IMR-90 (cell line): ENCODE measurements at regions not wholly inside any gene's neighbourhood (a gene's known extent, or its start where the extent isn't known, plus 50 kb on each side); places are given as distances from the start of the nearest gene placed in this dataset.

Experiments
- ATAC-seq: fragments of 200-7000 bp; cut with Tn5 transposase; 2 replicates; pipeline ENCODE4 v1.9.1; 2020; ENCODE audit warnings: low read depth, mild to moderate bottlenecking, moderate library complexity
- BruUV-seq: library from RNA; stranded (reverse); fragments of 400-500 nt; replicated peaks from 2 replicates; lab custom pipeline; 2021; lab: Mats Ljungman, UMichigan
- CTCF ChIA-PET: fragments of 300-600 bp; formaldehyde crosslinking; extraction: SDS; loops from one replicate; lab custom pipeline; 2021; ENCODE audit warnings: antibody characterized with exemption; lab: Yijun Ruan, JAX
- POLR2A ChIA-PET: fragments of 300-600 bp; sonication (Branson Sonifier 250); formaldehyde crosslinking; loops from one replicate; lab custom pipeline; 2022; ENCODE audit warnings: antibody characterized with exemption; ENCODE audit not compliant: unreplicated experiment; lab: Charles Lee
- DNase-seq: peaks from one replicate; pipeline ENCODE4 v3.0.0; 2013
- H2AFZ ChIP-seq: replicated peaks from 2 replicates; pipeline ENCODE3; 2013; ENCODE audit warnings: low read length, mild to moderate bottlenecking; ENCODE audit not compliant: poor library complexity
- H2AK5ac ChIP-seq: 2 replicates; pipeline ENCODE4 v1.6.1; 2013; ENCODE audit warnings: low read depth, low read length, inconsistent platforms
- H2AK9ac ChIP-seq: replicated peaks from 2 replicates; pipeline ENCODE3; 2013; ENCODE audit warnings: mild to moderate bottlenecking, low read depth, low read length, moderate library complexity; ENCODE audit not compliant: poor library complexity
- H2BK120ac ChIP-seq: 2 replicates; pipeline ENCODE4 v1.6.1; 2013; ENCODE audit warnings: low read depth, low read length, inconsistent platforms
- H2BK15ac ChIP-seq: 3 replicates; pipeline ENCODE4 v1.6.1; 2013; ENCODE audit warnings: low read depth, low read length, inconsistent platforms
- H2BK20ac ChIP-seq: 2 replicates; pipeline ENCODE4 v1.6.1; 2013; ENCODE audit warnings: low read depth, mild to moderate bottlenecking, inconsistent platforms, low read length, moderate library complexity
- H2BK5ac ChIP-seq: 2 replicates; pipeline ENCODE4 v1.6.1; 2013; ENCODE audit warnings: mild to moderate bottlenecking, low read depth, low read length, inconsistent platforms; ENCODE audit not compliant: poor library complexity, severe bottlenecking
- H3K14ac ChIP-seq: replicated peaks from 2 replicates; pipeline ENCODE4 v1.6.1; 2013; ENCODE audit warnings: low read depth, low read length, inconsistent platforms
- H3K18ac ChIP-seq: 2 replicates; pipeline ENCODE4 v1.6.1; 2013; ENCODE audit warnings: low read depth, low read length, control low read depth
- H3K23ac ChIP-seq: 2 replicates; pipeline ENCODE4 v1.6.1; 2013; ENCODE audit warnings: low read depth, low read length, inconsistent platforms
- H3K27ac ChIP-seq: 2 replicates; pipeline ENCODE4 v1.5.1; 2013; ENCODE audit warnings: mild to moderate bottlenecking, control low read depth, low read length; ENCODE audit not compliant: insufficient read depth
- H3K27me3 ChIP-seq: 2 replicates; pipeline ENCODE4 v1.6.1; 2013; ENCODE audit warnings: low read length; ENCODE audit not compliant: control insufficient read depth, insufficient read depth
- H3K36me3 ChIP-seq: 2 replicates; pipeline ENCODE4 v1.6.1; 2013; ENCODE audit warnings: low read length, mixed read lengths; ENCODE audit not compliant: control insufficient read depth, insufficient read depth
- H3K4ac ChIP-seq: 2 replicates; pipeline ENCODE4 v1.6.1; 2013; ENCODE audit warnings: low read depth, low read length, inconsistent platforms
- H3K4me1 ChIP-seq: 2 replicates; pipeline ENCODE4 v1.6.1; 2013; ENCODE audit warnings: low read length, mixed read lengths; ENCODE audit not compliant: control insufficient read depth, insufficient read depth
- H3K4me2 ChIP-seq: 2 replicates; pipeline ENCODE4 v1.6.1; 2013; ENCODE audit warnings: low read depth, mild to moderate bottlenecking, control low read depth, low read length, moderate library complexity
- H3K4me3 ChIP-seq: 2 replicates; pipeline ENCODE4 v1.5.1; 2013; ENCODE audit warnings: low read depth, mild to moderate bottlenecking, control low read depth, low read length, moderate library complexity; ENCODE audit not compliant: insufficient read depth
- H3K56ac ChIP-seq: 2 replicates; pipeline ENCODE4 v1.6.1; 2013; ENCODE audit warnings: low read length, inconsistent platforms; ENCODE audit not compliant: insufficient read depth; ENCODE audit errors: extremely low read depth
- H3K79me1 ChIP-seq, 2 experiments: 2 replicates each; pipeline ENCODE4 v1.6.1; 2013; ENCODE audit warnings: low read length in 2 of 2, inconsistent platforms in 1 of 2, low read depth in 1 of 2
- H3K9ac ChIP-seq: 2 replicates; pipeline ENCODE4 v1.6.1; 2013; ENCODE audit warnings: low read depth, low read length, control low read depth
- H3K9me1 ChIP-seq: 2 replicates; pipeline ENCODE4 v1.6.1; 2013; ENCODE audit warnings: low read length, inconsistent platforms; ENCODE audit not compliant: insufficient read depth
- H3K9me3 ChIP-seq: 2 replicates; pipeline ENCODE4 v1.6.1; 2013; ENCODE audit warnings: low read length; ENCODE audit not compliant: control insufficient read depth, insufficient read depth
- H4K20me1 ChIP-seq: 2 replicates; pipeline ENCODE4 v1.6.1; 2013; ENCODE audit warnings: low read length, inconsistent platforms; ENCODE audit not compliant: insufficient read depth
- H4K5ac ChIP-seq: 2 replicates; pipeline ENCODE4 v1.6.1; 2013; ENCODE audit warnings: mild to moderate bottlenecking, low read depth, low read length, control low read depth
- H4K8ac ChIP-seq, 2 experiments: 2 replicates each; pipeline ENCODE4 v1.6.1; 2013; ENCODE audit warnings: low read depth in 2 of 2, low read length in 2 of 2, control low read depth in 1 of 2, inconsistent platforms in 1 of 2
- H4K91ac ChIP-seq: 2 replicates; pipeline ENCODE4 v1.6.1; 2013; ENCODE audit warnings: low read depth, low read length, inconsistent platforms; ENCODE audit not compliant: insufficient read depth
- USF2 ChIP-seq: fragments of 150-350 bp; IDR thresholded peaks from 2 replicates; pipeline ENCODE4 v1.6.1; 2017; ENCODE audit warnings: mild to moderate bottlenecking, antibody characterized with exemption, low read length, low read depth
- WGBS, 2 experiments: methylation state at CpG; one replicate each; pipeline versions ENCODE4 v1.1.5 to v1.1.7; 2013; ENCODE audit warnings: missing lambda C conversion rate in 2 of 2; ENCODE audit not compliant: insufficient read length in 1 of 2; ENCODE audit errors: extremely low coverage in 2 of 2; 5-methylcytosine and 5-hydroxymethylcytosine counted together
- dilution Hi-C: fragments of 300-500 bp; cut with HindIII; formaldehyde crosslinking; loops from one replicate; pipeline ENCODE4 v1.14.3; 2018; ENCODE audit warnings: low sequenced_read_pairs; ENCODE audit not compliant: unreplicated experiment
- in situ Hi-C: fragments of 300-500 bp; cut with MboI; formaldehyde crosslinking; loops from 3 replicates; pipeline ENCODE4 v1.14.3; 2019; ENCODE audit warnings: low sequenced_read_pairs, inconsistent platforms, mixed read lengths
- intact Hi-C: fragments of 100-400 bp; cut with micrococcal nuclease; formaldehyde crosslinking; loops from 2 replicates; pipeline ENCODE4 v1.10.0; 2022

GRCh38 chr16:80142281-80142680, 398.5 kb upstream of the DYNLRB2 start:
- dilution Hi-C loops: no loop called here
- no peak overlapping the region for H2AK5ac ChIP-seq
- POLR2A ChIA-PET: no interaction called here

More at GRCh38 chr16:80142281-80142680, 398.5 kb upstream of the DYNLRB2 start:
- H4K8ac ChIP-seq: no peak overlapping the region
- CTCF ChIA-PET: interaction anchor here (1.0 kb wide), 1 partner anchor 18 kb away, joined by 3 read pairs; no protein-coding TSS in a partner anchor
- H3K18ac ChIP-seq: no peak overlapping the region
- no peaks in the 10 kb centered on the region for H3K27me3 ChIP-seq
- H3K36me3 ChIP-seq: no peaks in the 10 kb centered on the region
- in situ Hi-C loops (no loop called here), intact Hi-C loops (no loop called here)
- no peak overlapping the region for H3K27ac ChIP-seq
- H3K23ac ChIP-seq: no peak overlapping the region
- no peak overlapping the region for H3K4me2 ChIP-seq
- no peak overlapping the region for H3K9ac ChIP-seq
- peaks cover 3% of the 10 kb centered on the region; the same call in 1 of the 2 replicates for H3K4me1 ChIP-seq
- no peak overlapping the region for H3K56ac ChIP-seq
- DNase-seq (no peak), ATAC-seq (no peak)
- no peaks in the 10 kb centered on the region for H4K20me1 ChIP-seq
- H2AK9ac ChIP-seq: no peak overlapping the region
- no peaks in the 10 kb centered on the region for H3K9me3 ChIP-seq
- 80% methylated on average over 1 of the region's 6 CpGs; no CpG with 5 or more reads in 1 of the 2 experiments for WGBS, 2 experiments
- H2BK5ac ChIP-seq: no peak overlapping the region
- peaks cover 3% of the 10 kb centered on the region; the same call in 1 of the 2 replicates for H3K9me1 ChIP-seq
- H3K4ac ChIP-seq: no peak overlapping the region
- BruUV-seq: no TSS peak
- H2AFZ ChIP-seq: no peak overlapping the region
- no peaks in the 10 kb centered on the region for H3K79me1 ChIP-seq
- no peak overlapping the region for H2BK120ac ChIP-seq
- H4K5ac ChIP-seq: no peak overlapping the region
- H4K91ac ChIP-seq: no peak overlapping the region
- H3K14ac ChIP-seq: no peak overlapping the region
- H2BK20ac ChIP-seq: no peak overlapping the region
- no peak overlapping the region for H3K4me3 ChIP-seq
- H2BK15ac ChIP-seq: no peak overlapping the region
- no peak for TF ChIP-seq USF2
